Activated CD8-positive, alpha-beta memory T cell treated with anti-CD3 and anti-CD28 coated beads, Interleukin-2, amount 10 ng/mL, durations not matched to agents 7 days and 5 days (primary cell): ENCODE measurements at regions not wholly inside any gene's neighbourhood (a gene's known extent, or its start where the extent isn't known, plus 50 kb on each side); places are given as distances from the start of the nearest gene placed in this dataset.

Source experiments
- ATAC-seq: fragments of 150-1000 bp; cut with Tn5 transposase; one replicate; pipeline ENCODE4 v1.10.0; 2021; ENCODE audit warnings: moderate library complexity
- CTCF ChIA-PET: fragments of 350-600 bp; sonication (Branson Sonifier 250); formaldehyde crosslinking; loops from one replicate; lab custom pipeline; 2021; ENCODE audit warnings: antibody characterized with exemption; lab: Charles Lee
- DNase-seq: peaks from one replicate; pipeline ENCODE4 v3.0.0-alpha.2; 2020
- H3K27ac Mint-ChIP-seq: one replicate; pipeline ENCODE4 v1.8.0; 2021; ENCODE audit warnings: mild to moderate bottlenecking, mixed read lengths
- H3K27me3 Mint-ChIP-seq: one replicate; pipeline ENCODE4 v1.8.0; 2021; ENCODE audit warnings: mixed read lengths
- H3K36me3 Mint-ChIP-seq: one replicate; pipeline ENCODE4 v1.8.0; 2021; ENCODE audit warnings: mild to moderate bottlenecking, mixed read lengths
- H3K4me1 Mint-ChIP-seq: one replicate; pipeline ENCODE4 v1.8.0; 2021; ENCODE audit warnings: mixed read lengths
- H3K4me3 Mint-ChIP-seq: one replicate; pipeline ENCODE4 v1.8.0; 2021; ENCODE audit warnings: mild to moderate bottlenecking, moderate library complexity, mixed read lengths
- H3K9me3 Mint-ChIP-seq: one replicate; pipeline ENCODE4 v1.8.0; 2022; ENCODE audit warnings: low read depth, mixed read lengths

DNA sequence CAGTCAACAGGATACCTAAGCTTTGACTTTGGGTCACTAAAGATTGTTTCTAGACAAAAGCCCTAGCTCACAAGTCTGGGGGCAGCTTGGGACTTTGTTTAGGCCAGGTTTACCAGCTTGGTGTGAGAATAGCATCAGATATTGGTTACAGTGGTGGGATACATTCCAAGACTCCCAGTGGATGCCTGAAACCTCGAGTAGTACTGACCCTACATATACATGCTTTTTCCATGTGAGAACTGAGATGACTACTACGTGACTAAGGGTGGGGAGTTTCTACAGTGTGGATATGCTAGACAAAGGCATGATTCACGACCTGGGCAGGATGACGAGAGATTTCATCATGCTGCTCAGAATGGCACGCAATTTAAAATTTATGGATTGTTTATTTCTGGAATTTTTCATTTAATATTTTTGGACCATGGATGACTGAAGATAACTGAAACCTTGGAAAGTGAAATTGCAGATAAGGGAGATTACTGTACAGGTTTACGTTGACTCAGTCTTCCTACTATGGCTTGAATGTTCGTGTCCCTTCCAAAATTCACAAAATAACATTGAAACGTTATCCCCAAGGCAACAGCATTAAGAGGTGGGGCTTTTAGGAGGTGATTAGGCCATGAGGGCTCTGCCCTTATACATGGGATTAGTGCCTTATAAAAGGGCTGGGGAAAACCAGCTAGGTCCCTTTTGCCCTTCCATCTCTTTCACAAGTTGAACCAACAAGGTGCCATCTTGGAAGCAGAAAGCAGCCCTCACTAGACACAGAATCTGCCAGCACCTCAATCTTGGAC lies 50.2 kb upstream of the CTAGE1 start:
- DNase-seq (no peak), ATAC-seq (no peak)
- H3K27me3 Mint-ChIP-seq: no peaks in the 10 kb centered on the region
- H3K4me1 Mint-ChIP-seq: peaks cover 4% of the 10 kb centered on the region
- H3K36me3 Mint-ChIP-seq: no peaks in the 10 kb centered on the region
- no peak overlapping the region for H3K4me3 Mint-ChIP-seq
- no peak overlapping the region for H3K27ac Mint-ChIP-seq
- H3K9me3 Mint-ChIP-seq: no peaks in the 10 kb centered on the region
- CTCF ChIA-PET: no interaction called here

DNA sequence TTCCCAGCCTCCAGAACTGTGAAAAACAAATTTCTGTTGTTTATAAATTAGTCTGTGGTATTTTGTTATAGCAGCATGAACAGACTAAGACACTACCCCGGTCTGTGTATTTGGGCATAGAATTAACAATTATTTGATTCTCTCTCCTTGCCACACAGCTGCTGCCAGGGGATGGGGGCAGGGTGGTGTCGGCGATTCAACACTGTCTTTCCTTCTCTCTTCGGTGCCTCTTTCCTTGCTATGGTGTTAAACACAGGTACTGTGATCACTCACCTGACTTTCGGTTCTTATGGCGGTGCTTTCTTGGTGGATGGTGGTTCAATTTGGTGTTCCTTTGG lies 50.8 kb upstream of the CTAGE1 start:
- CTCF ChIA-PET: no interaction called here
- Mint-ChIP-seq H3K4me1 (peaks cover 4% of the 10 kb centered on the region), H3K27ac (no peak overlapping the region)

DNA sequence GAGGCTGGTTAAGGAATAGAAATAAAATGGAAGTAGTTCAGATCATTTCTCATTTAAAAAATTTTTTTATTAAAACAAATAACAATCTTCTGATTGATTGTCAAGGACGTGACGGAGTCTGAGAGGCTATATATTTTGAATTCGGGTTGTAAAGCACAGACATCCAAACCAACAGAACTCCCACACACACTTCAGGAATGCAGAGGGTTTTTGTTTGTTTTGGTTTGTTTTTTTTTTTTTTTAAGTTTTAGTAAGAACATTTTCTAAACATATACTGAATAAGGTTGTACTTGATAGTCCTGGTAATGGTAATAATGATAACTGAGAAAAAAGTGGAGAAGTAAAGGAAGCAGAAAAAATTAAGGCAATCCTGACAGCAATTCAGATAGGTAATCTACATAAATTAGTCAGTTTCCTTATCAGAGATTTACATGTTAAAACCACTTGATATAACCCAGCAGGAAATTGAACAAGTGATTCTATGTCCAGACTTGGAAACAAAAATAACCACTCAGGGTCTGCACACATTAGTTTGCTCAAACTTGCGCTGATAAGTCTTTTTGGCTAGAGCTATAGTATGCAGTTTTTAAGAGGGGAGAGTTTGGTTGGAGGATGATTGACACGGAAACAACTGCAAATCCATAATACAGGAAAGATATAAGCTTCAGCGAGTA lies 51.5 kb upstream of the CTAGE1 start:
- CTCF ChIA-PET: no interaction called here
- ATAC-seq (no peak), DNase-seq (no peak)
- Mint-ChIP-seq H3K9me3 (no peaks in the 10 kb centered on the region), H3K4me3 (no peak overlapping the region), H3K27ac (no peak overlapping the region), H3K27me3 (no peaks in the 10 kb centered on the region), H3K36me3 (no peaks in the 10 kb centered on the region), H3K4me1 (peaks cover 4% of the 10 kb centered on the region)

More for the DNA sequence above, 50.8 kb upstream of the CTAGE1 start:
- H3K9me3 Mint-ChIP-seq: no peaks in the 10 kb centered on the region
- ATAC-seq (no peak), DNase-seq (no peak)
- no peak overlapping the region for H3K4me3 Mint-ChIP-seq
- no peaks in the 10 kb centered on the region for H3K36me3 Mint-ChIP-seq
- H3K27me3 Mint-ChIP-seq: no peaks in the 10 kb centered on the region

DNA sequence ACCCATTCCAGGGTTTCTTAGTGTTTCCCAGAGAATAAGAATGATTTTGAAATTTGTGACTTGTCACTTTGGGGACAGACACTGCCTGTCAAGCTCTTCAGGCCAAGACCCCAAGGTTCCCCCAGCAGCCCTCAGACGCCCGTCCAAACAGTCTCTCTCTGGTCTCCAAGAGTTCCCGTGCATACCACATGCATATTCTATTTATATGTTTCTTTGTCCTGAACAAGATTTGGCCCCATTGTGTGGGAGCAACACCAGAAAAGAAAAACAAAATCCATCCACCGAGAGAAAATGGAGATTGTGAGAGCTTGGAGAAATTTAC lies 52.2 kb upstream of the CTAGE1 start:
- no peaks in the 10 kb centered on the region for H3K27me3 Mint-ChIP-seq
- H3K27ac Mint-ChIP-seq: no peak overlapping the region
- H3K4me1 Mint-ChIP-seq: peaks cover 4% of the 10 kb centered on the region
- CTCF ChIA-PET: no interaction called here
- ATAC-seq (no peak), DNase-seq (no peak)
- H3K4me3 Mint-ChIP-seq: no peak overlapping the region
- H3K9me3 Mint-ChIP-seq: no peaks in the 10 kb centered on the region
- H3K36me3 Mint-ChIP-seq: no peaks in the 10 kb centered on the region

DNA sequence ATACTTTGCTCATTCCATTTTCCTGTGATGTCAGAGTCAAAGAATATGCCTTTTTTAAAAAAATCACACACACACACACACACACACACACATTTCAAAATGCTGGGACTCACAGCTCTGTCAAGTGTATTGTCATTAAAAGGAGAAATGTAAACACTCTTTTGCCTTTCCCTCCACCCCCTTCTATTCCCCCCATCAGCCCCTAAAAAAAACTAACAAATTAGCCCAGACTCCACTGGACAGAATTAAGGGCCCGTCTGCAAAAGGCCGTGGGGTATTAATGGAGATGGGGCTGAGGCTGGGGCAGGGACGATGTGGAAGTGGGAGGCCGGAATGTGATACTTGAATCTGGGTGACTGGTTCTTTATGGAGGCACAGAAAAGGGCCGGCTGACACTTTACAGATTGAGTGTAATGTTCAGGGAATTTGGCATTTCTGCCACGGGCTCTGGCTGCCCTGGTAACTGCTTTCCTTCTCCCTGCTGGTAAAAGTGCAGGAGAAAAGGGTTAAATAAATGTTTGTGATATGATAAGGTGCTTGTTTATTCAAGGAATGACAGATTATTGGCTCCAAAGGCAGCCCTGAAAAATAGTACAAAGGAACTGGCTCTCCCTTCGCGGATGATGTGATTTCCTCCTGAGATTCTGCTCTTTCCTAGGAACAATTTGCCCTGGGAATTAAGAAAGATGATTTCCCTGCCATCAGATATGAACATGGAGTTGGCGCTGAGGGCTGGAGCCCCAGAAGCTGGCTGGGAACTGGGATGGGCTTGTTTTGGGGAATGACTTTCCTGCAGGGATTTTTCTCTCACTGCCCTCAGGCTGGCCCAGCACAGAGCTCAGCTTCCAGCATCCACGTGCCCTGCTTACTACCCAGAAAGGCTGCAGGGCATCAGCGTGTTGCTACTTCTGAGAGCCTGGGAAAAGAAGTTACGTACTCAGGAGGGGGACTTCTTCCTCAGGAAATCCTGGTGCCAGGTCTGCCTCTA lies 52.8 kb upstream of the CTAGE1 start:
- CTCF ChIA-PET: no interaction called here
- H3K27ac Mint-ChIP-seq: no peak overlapping the region
- ATAC-seq: no peak
- DNase-seq: no peak
- H3K9me3 Mint-ChIP-seq: no peaks in the 10 kb centered on the region
- no peaks in the 10 kb centered on the region for H3K36me3 Mint-ChIP-seq
- H3K27me3 Mint-ChIP-seq: no peaks in the 10 kb centered on the region
- H3K4me3 Mint-ChIP-seq: no peak overlapping the region
- peaks cover 4% of the 10 kb centered on the region for H3K4me1 Mint-ChIP-seq

DNA sequence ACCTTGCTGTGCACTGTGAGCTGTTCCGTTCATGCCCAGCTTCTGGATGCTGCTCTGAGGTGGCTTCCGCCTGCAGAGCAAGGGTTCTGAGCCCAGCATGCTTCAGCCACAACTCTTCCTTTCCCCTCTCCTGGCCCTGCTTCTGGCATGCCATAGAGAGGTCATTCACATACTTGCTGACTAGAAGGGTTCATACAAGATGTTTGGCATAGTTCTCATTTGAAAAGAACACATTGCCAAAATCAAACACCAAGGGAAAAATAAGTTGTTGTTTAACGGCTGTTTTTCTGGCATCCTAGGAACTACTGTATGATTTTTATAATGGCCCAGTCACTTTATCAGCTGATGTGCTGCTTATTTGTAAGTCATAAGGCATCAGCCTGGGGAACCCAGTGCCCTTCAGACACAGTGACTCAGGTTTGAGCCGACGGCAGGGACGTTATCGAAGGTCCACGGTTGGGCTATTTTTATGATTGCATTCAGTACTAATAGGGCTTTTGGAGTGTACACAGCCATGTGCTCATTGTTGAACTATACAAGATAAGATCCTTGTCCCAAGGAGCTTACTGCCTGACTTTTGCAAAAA lies 53.9 kb upstream of the CTAGE1 start:
- no peaks in the 10 kb centered on the region for H3K36me3 Mint-ChIP-seq
- H3K27ac Mint-ChIP-seq: no peak overlapping the region
- no peak overlapping the region for H3K4me3 Mint-ChIP-seq
- ATAC-seq (no peak), DNase-seq (no peak)
- H3K4me1 Mint-ChIP-seq: no peaks in the 10 kb centered on the region
- no peaks in the 10 kb centered on the region for H3K27me3 Mint-ChIP-seq
- no peaks in the 10 kb centered on the region for H3K9me3 Mint-ChIP-seq
- CTCF ChIA-PET: no interaction called here

DNA sequence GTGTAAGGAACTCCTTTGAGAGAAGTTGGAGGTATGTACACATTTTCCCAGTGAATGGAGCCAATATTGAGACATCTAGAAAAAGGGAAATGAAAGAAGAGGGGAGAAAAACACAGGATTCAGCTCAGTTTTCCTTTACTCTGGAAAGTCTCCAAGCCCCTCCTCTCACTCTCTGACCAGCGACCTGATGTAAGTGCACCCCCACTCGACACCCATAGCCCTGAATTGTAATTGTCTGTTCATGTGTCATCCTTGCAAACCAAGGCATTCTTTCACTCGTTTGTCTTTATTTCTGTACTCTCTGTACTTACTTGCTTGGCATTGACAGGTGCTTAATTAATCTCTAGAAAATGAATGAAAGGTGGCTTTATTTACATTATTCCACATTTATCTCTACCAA lies 55.7 kb upstream of the CTAGE1 start:
- Mint-ChIP-seq H3K27me3 (peaks cover 2% of the 10 kb centered on the region), H3K9me3 (no peaks in the 10 kb centered on the region), H3K4me3 (no peak overlapping the region), H3K4me1 (no peaks in the 10 kb centered on the region), H3K36me3 (no peaks in the 10 kb centered on the region), H3K27ac (no peak overlapping the region)
- CTCF ChIA-PET: no interaction called here
- ATAC-seq (no peak), DNase-seq (no peak)

DNA sequence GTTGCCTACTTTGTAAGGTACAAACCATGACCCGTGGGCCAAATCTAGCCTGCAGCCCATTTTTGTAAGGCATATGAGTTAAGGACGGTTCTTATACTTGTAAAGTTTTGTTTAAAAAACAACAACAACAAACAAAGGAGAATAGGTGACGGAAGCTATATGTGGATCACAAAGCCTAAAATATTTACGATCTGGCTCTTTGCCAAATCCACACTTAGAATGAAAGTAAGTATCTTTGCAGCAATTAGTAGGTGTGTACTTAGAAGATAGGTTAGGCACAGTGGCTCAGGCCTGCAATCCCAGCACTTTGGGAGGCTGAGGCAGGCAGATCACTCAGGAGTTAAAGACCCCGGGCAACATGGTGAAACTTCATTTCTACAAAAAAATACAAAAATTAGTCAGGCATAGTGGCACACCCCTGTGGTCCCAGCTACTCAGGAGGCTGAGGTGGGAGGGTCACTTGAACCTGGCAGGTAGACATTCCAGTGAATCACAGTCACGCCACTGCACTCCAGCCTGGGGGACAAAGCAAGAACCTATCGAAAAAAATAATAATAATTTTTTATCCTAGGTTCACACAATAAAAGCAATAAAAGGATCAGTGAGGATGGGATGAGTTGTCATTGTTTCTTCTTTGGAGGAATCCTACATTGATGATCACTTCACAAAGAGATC lies 57.8 kb upstream of the CTAGE1 start:
- Mint-ChIP-seq H3K27me3 (peaks cover 2% of the 10 kb centered on the region), H3K4me3 (no peak overlapping the region), H3K36me3 (no peaks in the 10 kb centered on the region), H3K9me3 (no peaks in the 10 kb centered on the region), H3K27ac (no peak overlapping the region), H3K4me1 (no peaks in the 10 kb centered on the region)
- no peak for DNase-seq
- no peak for ATAC-seq
- CTCF ChIA-PET: no interaction called here

DNA sequence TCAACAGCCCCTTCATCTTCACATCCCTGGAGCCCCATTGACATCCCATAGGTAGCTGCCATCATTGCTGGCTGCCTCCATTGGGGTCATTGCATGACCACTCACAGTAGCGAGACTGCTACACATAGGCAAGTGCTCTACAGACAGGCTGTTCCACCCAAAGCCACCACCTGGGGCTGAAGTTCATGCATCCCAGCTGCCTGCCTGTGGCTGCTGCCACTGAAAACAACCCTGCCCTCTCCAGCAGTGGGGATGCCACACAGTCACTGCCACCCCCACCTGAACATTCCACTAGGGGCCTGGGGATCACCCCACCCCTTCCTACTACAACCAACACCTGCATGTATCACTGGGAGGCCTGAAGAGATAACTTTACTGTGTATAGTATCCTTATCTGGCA lies 59.5 kb upstream of the CTAGE1 start:
- DNase-seq (no peak), ATAC-seq (no peak)
- Mint-ChIP-seq H3K27me3 (peaks cover 7% of the 10 kb centered on the region), H3K4me1 (no peaks in the 10 kb centered on the region), H3K4me3 (no peak overlapping the region), H3K27ac (no peak overlapping the region), H3K36me3 (no peaks in the 10 kb centered on the region), H3K9me3 (no peaks in the 10 kb centered on the region)
- CTCF ChIA-PET: no interaction called here

DNA sequence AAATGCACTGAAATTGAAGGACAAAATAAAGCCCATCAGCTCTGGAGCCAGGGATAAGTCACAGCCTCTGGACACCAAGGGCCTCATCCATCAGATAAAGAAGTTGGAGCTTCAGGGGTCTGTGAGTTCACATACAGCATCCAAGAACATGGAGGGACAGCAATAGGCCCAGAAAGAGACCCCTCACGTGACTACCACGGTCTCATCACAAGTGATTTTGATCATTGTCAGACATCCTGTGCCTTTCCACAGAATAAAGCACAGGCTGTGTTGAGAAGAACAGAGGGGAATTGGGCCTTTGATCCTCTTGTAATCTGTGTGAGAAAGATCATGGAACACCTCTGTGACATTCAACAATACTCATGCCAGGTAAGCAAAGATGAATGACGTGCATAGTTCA lies 65.2 kb upstream of the CTAGE1 start:
- no peaks in the 10 kb centered on the region for H3K4me1 Mint-ChIP-seq
- CTCF ChIA-PET: no interaction called here
- peaks cover 5% of the 10 kb centered on the region for H3K27me3 Mint-ChIP-seq
- DNase-seq: no peak
- no peak overlapping the region for H3K27ac Mint-ChIP-seq
- no peaks in the 10 kb centered on the region for H3K36me3 Mint-ChIP-seq
- no peak for ATAC-seq
- no peak overlapping the region for H3K4me3 Mint-ChIP-seq
- H3K9me3 Mint-ChIP-seq: no peaks in the 10 kb centered on the region

DNA sequence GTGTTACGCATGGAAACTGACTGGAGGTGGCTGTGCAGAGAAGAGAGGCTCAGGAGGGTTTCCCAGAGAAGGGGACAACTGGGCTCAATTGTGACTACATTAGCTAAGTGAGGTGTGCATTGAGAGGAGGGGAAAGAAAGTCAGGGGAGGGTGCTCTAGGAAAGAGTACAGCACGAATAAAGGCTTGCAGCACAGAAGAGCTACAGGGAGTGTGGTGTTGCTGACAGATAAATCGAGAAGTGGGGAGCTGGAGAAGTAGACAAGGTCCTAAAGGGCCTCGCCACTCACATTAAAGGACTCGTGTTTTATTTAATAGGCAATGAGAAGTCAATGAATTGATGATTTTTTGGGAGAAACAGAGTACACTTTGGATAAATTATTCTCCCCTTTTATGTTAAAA lies 65.7 kb upstream of the CTAGE1 start:
- Mint-ChIP-seq H3K27ac (no peak overlapping the region), H3K36me3 (no peaks in the 10 kb centered on the region), H3K9me3 (no peaks in the 10 kb centered on the region), H3K27me3 (peaks cover 4% of the 10 kb centered on the region), H3K4me1 (no peaks in the 10 kb centered on the region), H3K4me3 (no peak overlapping the region)
- CTCF ChIA-PET: no interaction called here
- ATAC-seq: no peak
- DNase-seq: no peak

DNA sequence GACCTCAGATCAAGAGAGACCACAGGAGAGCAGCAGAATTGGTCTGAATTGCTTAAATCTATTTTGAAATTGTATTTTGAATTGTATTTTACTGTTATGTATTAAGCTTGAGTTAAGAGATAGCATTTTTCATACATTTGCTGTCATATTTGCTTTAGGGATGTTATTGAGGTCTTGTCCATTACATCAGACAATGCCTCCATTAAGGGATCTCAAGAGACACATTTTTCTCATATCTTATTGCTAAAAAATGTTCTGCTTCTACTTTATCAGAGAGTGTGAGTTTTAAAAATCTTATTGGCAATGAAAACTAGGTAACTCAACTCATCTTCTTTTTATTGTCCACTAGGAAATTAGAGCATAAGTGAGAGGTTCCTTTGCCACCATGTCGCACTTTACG lies 66.8 kb upstream of the CTAGE1 start:
- H3K9me3 Mint-ChIP-seq: no peaks in the 10 kb centered on the region
- ATAC-seq (no peak), DNase-seq (no peak)
- H3K36me3 Mint-ChIP-seq: no peaks in the 10 kb centered on the region
- H3K4me3 Mint-ChIP-seq: no peak overlapping the region
- no peak overlapping the region for H3K27ac Mint-ChIP-seq
- CTCF ChIA-PET: no interaction called here
- peaks cover 4% of the 10 kb centered on the region for H3K27me3 Mint-ChIP-seq
- H3K4me1 Mint-ChIP-seq: no peaks in the 10 kb centered on the region

DNA sequence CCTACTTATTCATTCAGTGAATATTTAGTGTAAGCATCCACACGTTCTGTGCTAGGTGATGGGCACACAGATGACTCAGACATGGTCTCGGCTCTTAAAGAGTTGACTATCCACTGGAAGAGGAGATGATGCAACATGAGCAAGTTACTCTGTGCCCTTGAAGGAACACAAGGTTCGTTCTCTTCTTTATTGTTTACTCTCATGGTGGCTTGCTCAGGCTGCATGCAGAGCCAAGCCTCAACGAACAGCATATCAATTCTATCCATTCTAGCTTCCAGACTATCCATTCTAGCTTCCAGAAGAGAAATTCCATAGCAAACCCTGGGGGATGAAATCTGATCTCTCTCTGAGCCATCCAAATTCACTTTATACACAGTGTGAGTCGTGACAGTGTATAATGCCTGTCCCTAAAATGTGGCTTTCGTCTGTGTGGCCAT lies 68.1 kb upstream of the CTAGE1 start:
- Mint-ChIP-seq H3K27ac (no peak overlapping the region), H3K36me3 (no peaks in the 10 kb centered on the region), H3K4me1 (no peaks in the 10 kb centered on the region), H3K27me3 (peaks cover 4% of the 10 kb centered on the region), H3K4me3 (no peak overlapping the region), H3K9me3 (no peaks in the 10 kb centered on the region)
- DNase-seq (no peak), ATAC-seq (no peak)
- CTCF ChIA-PET: no interaction called here
